ENCODE measurements at regions not wholly inside any gene's neighbourhood (a gene's known extent, or its start where the extent isn't known, plus 50 kb on each side); places are given as distances from the start of the nearest gene placed in this dataset.
"Not testable (repeated sequence)": the region's sequence is repeated elsewhere in the genome, so short reads cannot be mapped to it uniquely, and the experiment has no call there.

DNA sequence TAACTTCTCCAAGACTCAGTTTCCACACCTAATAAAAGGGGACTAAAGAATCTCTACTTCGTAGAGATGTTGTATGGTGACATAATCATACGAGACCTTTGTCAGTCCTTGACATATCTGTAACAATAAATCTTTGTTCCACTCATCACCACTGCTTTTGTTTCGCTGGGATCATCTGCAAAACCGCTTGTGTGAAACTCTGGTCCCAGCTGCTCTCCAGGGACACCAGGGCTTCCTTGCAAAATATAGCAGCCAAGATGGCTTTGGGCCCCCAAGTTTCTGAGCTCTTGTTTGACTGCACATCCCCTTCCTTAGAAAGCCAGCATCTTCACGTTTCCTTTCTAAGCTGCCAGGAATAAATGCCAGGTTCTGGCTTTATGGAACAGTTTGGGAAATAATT, 110.5 kb upstream of the RRN3 start:
- H3K4me3 ChIP-seq; H3K4me1 ChIP-seq; CTCF ChIA-PET; ATAC-seq; DNase-seq (ENCODE audit: low read depth in 1 of 2, low spot score in 1 of 2); H3K4me2 ChIP-seq; FAIRE-seq; POLR2A ChIA-PET; H3K27ac ChIP-seq; H3K9me3 ChIP-seq: not testable (repeated sequence)
- 4% methylated on average over 4 of the region's 5 CpGs for WGBS (ENCODE audit: missing lambda C conversion rate)

DNA sequence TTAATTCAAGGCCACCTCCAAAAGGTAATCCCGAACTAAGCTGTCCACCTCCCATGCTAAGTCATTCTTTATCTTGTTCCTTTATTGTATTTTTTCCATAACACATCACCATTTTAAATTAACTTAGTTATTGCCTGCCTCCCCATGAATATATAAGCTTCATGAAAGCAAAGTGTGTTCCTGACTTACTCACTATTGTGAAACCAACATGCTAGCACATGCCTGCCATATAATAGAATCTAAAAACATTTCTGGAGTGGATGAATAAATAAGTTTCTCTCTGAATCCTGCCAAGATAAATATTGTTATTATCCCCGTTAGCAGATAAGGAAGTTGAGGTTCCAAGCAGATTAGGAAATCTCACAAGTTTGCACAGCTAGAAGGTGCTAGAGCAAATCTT, 98.7 kb upstream of the RRN3 start:
- H3K27ac ChIP-seq; H3K9me3 ChIP-seq; DNase-seq (ENCODE audit: low read depth in 1 of 2, low spot score in 1 of 2); ATAC-seq; H3K4me2 ChIP-seq; H3K4me1 ChIP-seq; CTCF ChIA-PET; POLR2A ChIA-PET; H3K4me3 ChIP-seq; FAIRE-seq: not testable (repeated sequence)
- WGBS (ENCODE audit: missing lambda C conversion rate), result 0% methylated on average over 1 of the region's 2 CpGs

- H3K4me2 ChIP-seq; FAIRE-seq; H3K27ac ChIP-seq; DNase-seq (ENCODE audit: low read depth in 1 of 2, low spot score in 1 of 2); ATAC-seq; H3K4me3 ChIP-seq; H3K4me1 ChIP-seq; CTCF ChIA-PET; POLR2A ChIA-PET; H3K9me3 ChIP-seq: not testable (repeated sequence)
- 17% methylated on average over 1 of the region's 2 CpGs for WGBS (ENCODE audit: missing lambda C conversion rate)
Measured at GRCh38 chr16:15192197-15192596, 98.1 kb upstream of the RRN3 start.

- H3K9me3 ChIP-seq; H3K27ac ChIP-seq; CTCF ChIA-PET; H3K4me2 ChIP-seq; DNase-seq (ENCODE audit: low read depth in 1 of 2, low spot score in 1 of 2); H3K4me3 ChIP-seq; H3K4me1 ChIP-seq; FAIRE-seq; POLR2A ChIA-PET; ATAC-seq: not testable (repeated sequence)
- WGBS (ENCODE audit: missing lambda C conversion rate), result no CpG with 5 or more reads among the region's 2 CpGs
Measured at GRCh38 chr16:15189478-15189877, 95.4 kb upstream of the RRN3 start.
